Activated B cell treated with CpG ODN at 0.5 μM for 24 hours (primary cell): ENCODE measurements at regions not wholly inside any gene's neighbourhood (a gene's known extent, or its start where the extent isn't known, plus 50 kb on each side); places are given as distances from the start of the nearest gene placed in this dataset.
A peak's percentile ranks its signal among the peaks of the same experiment; 100 is the strongest.

Experiments used
- ATAC-seq: fragments of 200-7000 bp; cut with Tn5 transposase; one replicate; pipeline ENCODE4 v1.10.0; 2021; ENCODE audit warnings: low read depth, mild to moderate bottlenecking, moderate library complexity
- CTCF ChIA-PET: fragments of 350-600 bp; sonication (Branson Sonifier 250); formaldehyde crosslinking; loops from one replicate; lab custom pipeline; 2021; ENCODE audit warnings: antibody characterized with exemption; lab: Charles Lee
- POLR2A ChIA-PET: fragments of 350-600 bp; sonication (Branson Sonifier 250); formaldehyde crosslinking; loops from one replicate; lab custom pipeline; 2021; ENCODE audit warnings: antibody characterized with exemption; lab: Charles Lee
- DNase-seq: peaks from one replicate; pipeline ENCODE4 v3.0.0; 2022
- H3K27ac Mint-ChIP-seq: one replicate; pipeline ENCODE4 v1.8.0; 2020; ENCODE audit warnings: mixed read lengths
- H3K27me3 Mint-ChIP-seq: one replicate; pipeline ENCODE4 v1.8.0; 2021; ENCODE audit warnings: mixed read lengths
- H3K36me3 Mint-ChIP-seq: one replicate; pipeline ENCODE4 v1.8.0; 2021; ENCODE audit warnings: low read depth, mixed read lengths
- H3K4me1 Mint-ChIP-seq: one replicate; pipeline ENCODE4 v1.8.0; 2021; ENCODE audit warnings: mixed read lengths
- H3K4me3 Mint-ChIP-seq: one replicate; pipeline ENCODE4 v1.8.0; 2020; ENCODE audit warnings: mild to moderate bottlenecking, mixed read lengths
- H3K9me3 Mint-ChIP-seq: one replicate; pipeline ENCODE4 v1.8.0; 2020; ENCODE audit warnings: mixed read lengths
- CTCF ChIP-seq: fragments of 200-600 bp; IDR thresholded peaks from one replicate; pipeline ENCODE4 v1.8.0; 2022; ENCODE audit warnings: antibody characterized with exemption, mild to moderate bottlenecking
- intact Hi-C: fragments of 100-400 bp; cut with micrococcal nuclease; formaldehyde crosslinking; loops from one replicate; pipeline ENCODE4 v1.15.1; 2024

- CTCF ChIA-PET = interaction anchor here (0.6 to 1.7 kb wide), 2 partner anchors 9 to 1302 kb away, joined by 3 to 4 read pairs; no protein-coding TSS in a partner anchor
- Mint-ChIP-seq H3K4me3 (no peak overlapping the region), H3K27me3 (peaks cover 44% of the 10 kb centered on the region), H3K4me1 (no peaks in the 10 kb centered on the region), H3K9me3 (no peaks in the 10 kb centered on the region), H3K27ac (no peak overlapping the region), H3K36me3 (no peaks in the 10 kb centered on the region)
- POLR2A ChIA-PET = interaction anchor here (0.6 kb wide), 1 partner anchor 112 kb away, joined by 8 read pairs; no protein-coding TSS in a partner anchor
- DNase-seq (no peak), ATAC-seq (no peak)
- intact Hi-C loops = no loop called here
- TF ChIP-seq CTCF = no peak
Observed at GRCh38 chr14:22271838-22272799, 316.9 kb downstream of the DAD1 start.

DNA sequence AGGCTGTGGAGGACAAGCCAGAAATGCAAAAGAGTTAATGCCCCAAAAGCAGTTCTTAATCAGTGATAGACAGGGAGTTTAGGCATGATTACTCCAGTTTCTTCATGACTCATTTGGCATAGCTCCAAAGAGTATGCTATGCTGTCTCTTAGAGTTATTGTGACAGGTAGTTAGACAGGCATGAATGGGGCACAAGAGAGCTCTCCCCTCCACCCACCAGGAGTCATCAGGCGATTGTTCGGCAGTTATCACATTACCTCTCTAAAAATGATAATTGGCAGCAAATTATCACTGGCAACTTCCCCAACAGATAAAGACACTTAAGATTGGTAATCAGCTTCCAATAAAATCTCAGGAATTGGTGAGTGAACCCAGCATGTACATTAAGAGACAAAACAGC is 320.1 kb downstream of the DAD1 start:
- no peak for TF ChIP-seq CTCF
- Mint-ChIP-seq H3K36me3 (no peaks in the 10 kb centered on the region), H3K9me3 (no peaks in the 10 kb centered on the region), H3K4me3 (no peak overlapping the region), H3K27me3 (peaks cover 35% of the 10 kb centered on the region), H3K27ac (no peak overlapping the region), H3K4me1 (peaks cover 4% of the 10 kb centered on the region)
- POLR2A ChIA-PET = no interaction called here
- DNase-seq (no peak), ATAC-seq (no peak)
- intact Hi-C loops = no loop called here
- CTCF ChIA-PET = no interaction called here

GRCh38 chr14:22266683-22267082 is 322.3 kb downstream of the DAD1 start:
- H3K4me3 Mint-ChIP-seq = no peak overlapping the region
- CTCF ChIA-PET = interaction anchor here (1.1 to 1.4 kb wide), 2 partner anchors 9 to 40 kb away, joined by 3 to 4 read pairs; no protein-coding TSS in a partner anchor
- no peak for ATAC-seq
- no peak for DNase-seq
- no peaks in the 10 kb centered on the region for H3K36me3 Mint-ChIP-seq
- H3K4me1 Mint-ChIP-seq = peaks cover 4% of the 10 kb centered on the region
- H3K27me3 Mint-ChIP-seq = peaks cover 41% of the 10 kb centered on the region
- intact Hi-C loops = no loop called here
- H3K27ac Mint-ChIP-seq = no peak overlapping the region
- no peaks in the 10 kb centered on the region for H3K9me3 Mint-ChIP-seq
- POLR2A ChIA-PET = no interaction called here
- no peak for TF ChIP-seq CTCF

- ATAC-seq (no peak), DNase-seq (no peak)
- peaks cover 4% of the 10 kb centered on the region for H3K4me1 Mint-ChIP-seq
- ChIA-PET CTCF (interaction anchor here (1.1 to 1.4 kb wide), 2 partner anchors 10 to 39 kb away, joined by 3 to 4 read pairs; no protein-coding TSS in a partner anchor), POLR2A (no interaction called here)
- no peak overlapping the region for H3K27ac Mint-ChIP-seq
- TF ChIP-seq CTCF = no peak
- no peak overlapping the region for H3K4me3 Mint-ChIP-seq
- intact Hi-C loops = no loop called here
- H3K27me3 Mint-ChIP-seq = peaks cover 43% of the 10 kb centered on the region
- H3K9me3 Mint-ChIP-seq = no peaks in the 10 kb centered on the region
- no peaks in the 10 kb centered on the region for H3K36me3 Mint-ChIP-seq
Observed at GRCh38 chr14:22266142-22266442, 322.9 kb downstream of the DAD1 start.

- CTCF ChIA-PET = interaction anchor here (1.0 to 1.4 kb wide), 3 partner anchors 10 to 45 kb away, joined by 3 to 4 read pairs (median 3); no protein-coding TSS in a partner anchor
- no peak for DNase-seq
- peaks cover 4% of the 10 kb centered on the region for H3K4me1 Mint-ChIP-seq
- H3K27me3 Mint-ChIP-seq = peaks cover 46% of the 10 kb centered on the region
- no peaks in the 10 kb centered on the region for H3K9me3 Mint-ChIP-seq
- no peaks in the 10 kb centered on the region for H3K36me3 Mint-ChIP-seq
- H3K4me3 Mint-ChIP-seq = no peak overlapping the region
- intact Hi-C loops = no loop called here
- ATAC-seq = peak; percentile 47
- H3K27ac Mint-ChIP-seq = no peak overlapping the region
- TF ChIP-seq CTCF = no peak
- POLR2A ChIA-PET = no interaction called here
Observed at GRCh38 chr14:22265319-22266141, 323.5 kb downstream of the DAD1 start.
